Body of pancreas (tissue), 4 donors: ENCODE measurements at regions not wholly inside any gene's neighbourhood (a gene's known extent, or its start where the extent isn't known, plus 50 kb on each side); places are given as distances from the start of the nearest gene placed in this dataset.

Source experiments
- ATAC-seq: fragments of 150-250 bp; one replicate; pipeline ENCODE4 v1.9.1; 2016
- DNase-seq, 4 donors: peaks; one replicate each; pipeline ENCODE4 v3.0.0-alpha.2; 2019
- H3K27ac ChIP-seq, 4 donors: fragments of 200-600 bp; sonication (generic); 1 replicate in 3 of 4; 2 replicates in 1 of 4; pipeline versions ENCODE4 v1.5.1 to v1.6.1; 2016 to 2019; ENCODE audit warnings: mild to moderate bottlenecking in 1 of 4, mixed read lengths in 1 of 4, moderate library complexity in 1 of 4
- H3K27me3 ChIP-seq, 2 donors: fragments of 200-600 bp; sonication (generic); one replicate each; pipeline ENCODE4 v1.6.0; 2016; ENCODE audit warnings: mild to moderate bottlenecking in 1 of 2
- H3K36me3 ChIP-seq, 2 donors: fragments of 200-600 bp; sonication (generic); replicated peaks in 1 of 2; 2 replicates each; pipeline ENCODE4 v1.5.1; 2016; ENCODE audit warnings: low read depth in 2 of 2; ENCODE audit not compliant: insufficient read depth in 1 of 2
- H3K4me1 ChIP-seq: fragments of 200-600 bp; sonication (generic); one replicate; pipeline ENCODE4 v1.6.0; 2016
- H3K4me3 ChIP-seq, 2 donors: fragments of 200-600 bp; sonication (generic); 1 replicate in 1 of 2; 2 replicates in 1 of 2; pipeline ENCODE4 v1.5.1; 2016 to 2019
- H3K9me3 ChIP-seq, 3 donors: fragments of 200-600 bp; sonication (generic); 1 replicate in 2 of 3; 2 replicates in 1 of 3; pipeline ENCODE4 v1.5.1; 2016
- CTCF ChIP-seq, 7 experiments: fragments of 450-650 bp in 4 of 7; fragments of 200-600 bp in 3 of 7; sonication (generic) in 3 of 7; IDR thresholded peaks; one replicate each; pipeline ENCODE4 v1.5.1; 2016 to 2019; ENCODE audit warnings: antibody characterized with exemption in 7 of 7
- POLR2A ChIP-seq, 3 donors: fragments of 450-650 bp; IDR thresholded peaks; one replicate each; pipeline ENCODE4 v1.6.1; 2016; ENCODE audit warnings: antibody characterized with exemption in 3 of 3, mild to moderate bottlenecking in 2 of 3
- WGBS, 2 donors: methylation state at CpG; one replicate each; pipeline ENCODE4 v1.1.5; 2017; 5-methylcytosine and 5-hydroxymethylcytosine counted together
- intact Hi-C: fragments of 100-400 bp; cut with DNase I; formaldehyde crosslinking; loops from one replicate; pipeline ENCODE4 v1.15.1; 2023

DNA sequence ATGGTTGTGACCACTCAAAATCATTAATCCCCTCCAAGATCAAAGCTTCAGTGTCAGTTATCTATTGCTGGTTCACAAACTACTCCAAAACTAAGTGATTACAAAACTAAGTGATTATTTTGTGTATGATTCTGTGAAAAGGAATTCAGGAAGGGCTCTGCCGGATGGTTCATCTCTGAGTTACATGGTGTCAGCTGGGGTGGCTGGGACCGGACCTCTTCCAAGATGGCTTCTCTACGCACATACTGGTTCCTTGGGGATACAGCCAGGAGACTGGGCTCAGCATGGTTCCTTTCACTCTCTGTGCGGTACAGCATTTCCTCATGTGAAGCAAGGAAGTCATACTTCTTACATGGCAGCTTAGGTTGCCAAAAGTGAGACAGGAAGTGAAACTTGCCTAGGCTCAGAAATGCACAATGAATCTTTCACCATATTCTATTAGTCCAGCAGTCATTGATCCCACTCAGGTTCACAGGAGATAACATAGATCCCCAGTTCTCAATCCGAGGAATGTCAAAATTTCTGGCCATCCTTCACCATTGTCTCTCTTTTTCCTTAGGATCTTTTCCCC is 97.9 kb upstream of the IRX6 start:
- TF ChIP-seq POLR2A (IDR thresholded peaks at IDR 0.05) = no peak
- TF ChIP-seq CTCF (IDR thresholded peaks at IDR 0.05) = no peak
- intact Hi-C loops = no loop called here
- 57 to 66% methylated on average over 5 of the region's 5 CpGs for WGBS, 2 donors

DNA sequence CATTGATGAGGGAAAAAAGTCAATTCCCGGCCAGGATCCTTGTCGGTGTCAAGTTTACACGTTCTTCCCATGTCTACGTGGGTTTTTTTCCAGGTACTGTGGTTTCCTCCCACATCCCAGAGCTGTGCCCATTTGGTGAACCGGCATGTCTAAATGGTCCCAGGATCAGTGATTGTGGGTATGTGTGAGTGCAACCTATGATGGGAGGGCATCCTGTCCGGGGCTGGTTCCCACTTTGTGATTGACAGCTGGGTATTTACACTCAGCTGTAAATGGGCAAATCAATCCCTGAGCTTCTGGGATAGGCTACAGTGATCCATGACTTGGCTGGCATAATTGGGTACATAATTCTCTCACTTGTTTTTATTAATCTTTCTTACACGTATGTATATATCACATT is 91.2 kb upstream of the IRX6 start:
- H3K4me3 ChIP-seq = no peak overlapping the region
- DNase-seq (no peak), ATAC-seq (no peak)
- no peak overlapping the region for H3K27ac ChIP-seq
- WGBS, 2 donors = 60 to 86% methylated on average over 7 of the region's 7 CpGs
- no peaks in the 10 kb centered on the region for H3K36me3 ChIP-seq
- no peaks in the 10 kb centered on the region for H3K9me3 ChIP-seq
- H3K4me1 ChIP-seq = peaks cover 5% of the 10 kb centered on the region
- intact Hi-C loops = no loop called here
- no peaks in the 10 kb centered on the region for H3K27me3 ChIP-seq
- TF ChIP-seq POLR2A (IDR thresholded peaks at IDR 0.05) = no peak
- no peak for TF ChIP-seq CTCF (IDR thresholded peaks at IDR 0.05)

More for the DNA sequence above, 97.9 kb upstream of the IRX6 start:
- no peaks in the 10 kb centered on the region for H3K4me1 ChIP-seq
- ATAC-seq (no peak), DNase-seq (no peak)
- H3K9me3 ChIP-seq = no peaks in the 10 kb centered on the region
- no peak overlapping the region for H3K27ac ChIP-seq
- H3K36me3 ChIP-seq = no peaks in the 10 kb centered on the region
- no peak overlapping the region for H3K4me3 ChIP-seq
- H3K27me3 ChIP-seq = no peaks in the 10 kb centered on the region

GRCh38 chr16:55233464-55233863 is 90.5 kb upstream of the IRX6 start:
- H3K27me3 ChIP-seq = no peaks in the 10 kb centered on the region
- intact Hi-C loops = no loop called here
- H3K27ac ChIP-seq = no peak overlapping the region
- TF ChIP-seq CTCF (IDR thresholded peaks at IDR 0.05) (no peak), POLR2A (IDR thresholded peaks at IDR 0.05) (no peak)
- H3K4me3 ChIP-seq = no peak overlapping the region
- no peaks in the 10 kb centered on the region for H3K9me3 ChIP-seq
- peak; percentile 65 for ATAC-seq
- 23 to 33% methylated on average over 1 of the region's 1 CpG for WGBS, 2 donors
- H3K4me1 ChIP-seq = peaks cover 5% of the 10 kb centered on the region
- H3K36me3 ChIP-seq = no peaks in the 10 kb centered on the region
- peak in 3 of 4 donors; percentile 17 to 41 (median 38) for DNase-seq

- Histone ChIP-seq H3K27ac (no peak overlapping the region), H3K9me3 (no peaks in the 10 kb centered on the region), H3K4me3 (no peak overlapping the region), H3K27me3 (no peaks in the 10 kb centered on the region), H3K36me3 (no peaks in the 10 kb centered on the region), H3K4me1 (peaks cover 5% of the 10 kb centered on the region)
- TF ChIP-seq POLR2A (IDR thresholded peaks at IDR 0.05) (no peak), CTCF (IDR thresholded peaks at IDR 0.05) (no peak)
- WGBS, 2 donors = 39 to 51% methylated on average over 5 of the region's 5 CpGs
- no peak for ATAC-seq
- intact Hi-C loops = no loop called here
- no peak for DNase-seq
Observed at GRCh38 chr16:55236655-55237054, 87.3 kb upstream of the IRX6 start.

- TF ChIP-seq POLR2A (IDR thresholded peaks at IDR 0.05) (no peak), CTCF (IDR thresholded peaks at IDR 0.05) (no peak)
- DNase-seq (no peak), ATAC-seq (no peak)
- H3K27ac ChIP-seq = no peak overlapping the region
- no peaks in the 10 kb centered on the region for H3K27me3 ChIP-seq
- H3K4me1 ChIP-seq = no peaks in the 10 kb centered on the region
- no peak overlapping the region for H3K4me3 ChIP-seq
- intact Hi-C loops = no loop called here
- H3K36me3 ChIP-seq = no peaks in the 10 kb centered on the region
- no peaks in the 10 kb centered on the region for H3K9me3 ChIP-seq
Observed at GRCh38 chr16:55239723-55240122, 84.3 kb upstream of the IRX6 start.
